Brain microvascular endothelial cell (primary cell): ENCODE measurements at regions not wholly inside any gene's neighbourhood (a gene's known extent, or its start where the extent isn't known, plus 50 kb on each side); places are given as distances from the start of the nearest gene placed in this dataset.

ENCODE experiments used
- DNase-seq: peaks from one replicate; pipeline ENCODE4 v3.0.0-alpha.2; 2020
- H3K27ac ChIP-seq: fragments of 250-450 bp; sonication (Bioruptor Pico); 2 replicates; pipeline ENCODE4 v1.5.1; 2020; ENCODE audit warnings: mild to moderate bottlenecking, moderate library complexity
- H3K27me3 ChIP-seq: fragments of 250-450 bp; sonication (Bioruptor Pico); replicated peaks from 2 replicates; pipeline ENCODE4 v1.5.1; 2020; ENCODE audit warnings: mild to moderate bottlenecking
- H3K36me3 ChIP-seq: fragments of 250-450 bp; sonication (Bioruptor Pico); replicated peaks from 2 replicates; pipeline ENCODE4 v1.5.1; 2020; ENCODE audit warnings: mild to moderate bottlenecking
- H3K4me3 ChIP-seq: 2 replicates; pipeline ENCODE4 v1.5.1; 2011; ENCODE audit warnings: low read depth, mild to moderate bottlenecking, control low read depth, low read length, moderate library complexity
- CTCF ChIP-seq: IDR thresholded peaks from 2 replicates; pipeline ENCODE4 v1.5.1; 2011; ENCODE audit warnings: low read depth, mild to moderate bottlenecking, moderate library complexity, low read length, control low read depth, inconsistent platforms; ENCODE audit errors: missing control alignments
- in situ Hi-C: cut with HindIII; loops from 2 replicates; pipeline ENCODE4 v1.10.0; 2017; ENCODE audit warnings: low sequenced_read_pairs, low pct_ligation_motif_present

GRCh38 chr5:61701877-61702602 is 370.0 kb downstream of the ZSWIM6 start:
- Histone ChIP-seq H3K4me3 (no peak overlapping the region), H3K27me3 (no peaks in the 10 kb centered on the region), H3K27ac (no peak overlapping the region), H3K36me3 (no peaks in the 10 kb centered on the region)
- TF ChIP-seq CTCF: no peak
- DNase-seq: no peak
- in situ Hi-C loops: no loop called here

- no peak for DNase-seq
- TF ChIP-seq CTCF: no peak
- in situ Hi-C loops: no loop called here
- Histone ChIP-seq H3K36me3 (no peaks in the 10 kb centered on the region), H3K4me3 (no peak overlapping the region), H3K27me3 (no peaks in the 10 kb centered on the region), H3K27ac (no peak overlapping the region)
Measured at GRCh38 chr5:61702784-61703183, 370.7 kb downstream of the ZSWIM6 start.

- Histone ChIP-seq H3K36me3 (no peaks in the 10 kb centered on the region), H3K27ac (no peak overlapping the region), H3K27me3 (no peaks in the 10 kb centered on the region), H3K4me3 (no peak overlapping the region)
- no peak for TF ChIP-seq CTCF
- in situ Hi-C loops: no loop called here
- DNase-seq: no peak
Measured at GRCh38 chr5:61704289-61704688, 372.2 kb downstream of the ZSWIM6 start.

GRCh38 chr5:61706751-61707150 is 374.7 kb downstream of the ZSWIM6 start:
- Histone ChIP-seq H3K4me3 (no peak overlapping the region), H3K27me3 (no peaks in the 10 kb centered on the region), H3K27ac (no peak overlapping the region), H3K36me3 (no peaks in the 10 kb centered on the region)
- in situ Hi-C loops: no loop called here
- no peak for DNase-seq
- TF ChIP-seq CTCF: no peak

- TF ChIP-seq CTCF: no peak
- in situ Hi-C loops: no loop called here
- DNase-seq: no peak
- Histone ChIP-seq H3K4me3 (no peak overlapping the region), H3K27me3 (no peaks in the 10 kb centered on the region), H3K27ac (no peak overlapping the region), H3K36me3 (no peaks in the 10 kb centered on the region)
Measured at GRCh38 chr5:61719124-61719523, 387.1 kb downstream of the ZSWIM6 start.

DNA sequence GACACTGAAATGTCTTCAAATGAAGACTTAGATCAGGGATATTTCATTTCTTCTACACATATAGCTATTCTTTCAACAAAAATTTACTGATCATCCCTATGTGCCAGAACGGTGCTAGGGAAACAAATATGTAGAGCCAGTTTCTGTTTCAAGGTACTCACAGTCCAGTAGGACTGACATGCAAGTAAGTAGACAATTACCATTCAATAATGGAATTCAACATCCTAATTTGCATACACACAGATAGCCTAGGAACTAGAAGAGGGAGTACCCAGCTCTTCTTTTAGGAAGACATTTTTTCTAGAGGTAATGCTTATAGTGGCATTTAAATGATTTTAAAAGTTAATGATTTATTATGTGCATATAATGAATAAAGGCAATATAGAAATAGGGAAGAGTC is 388.8 kb downstream of the ZSWIM6 start:
- H3K4me3 ChIP-seq: no peak overlapping the region
- H3K27me3 ChIP-seq: no peaks in the 10 kb centered on the region
- in situ Hi-C loops: no loop called here
- TF ChIP-seq CTCF: no peak
- H3K36me3 ChIP-seq: no peaks in the 10 kb centered on the region
- DNase-seq: no peak
- H3K27ac ChIP-seq: no peak overlapping the region
